DLD1 (cell line): ENCODE measurements at regions not wholly inside any gene's neighbourhood (a gene's known extent, or its start where the extent isn't known, plus 50 kb on each side); places are given as distances from the start of the nearest gene placed in this dataset.

Experiments
- in situ Hi-C: cut with HindIII; loops from 2 replicates; pipeline ENCODE4 v1.10.0; 2017; ENCODE audit warnings: low sequenced_read_pairs

DNA sequence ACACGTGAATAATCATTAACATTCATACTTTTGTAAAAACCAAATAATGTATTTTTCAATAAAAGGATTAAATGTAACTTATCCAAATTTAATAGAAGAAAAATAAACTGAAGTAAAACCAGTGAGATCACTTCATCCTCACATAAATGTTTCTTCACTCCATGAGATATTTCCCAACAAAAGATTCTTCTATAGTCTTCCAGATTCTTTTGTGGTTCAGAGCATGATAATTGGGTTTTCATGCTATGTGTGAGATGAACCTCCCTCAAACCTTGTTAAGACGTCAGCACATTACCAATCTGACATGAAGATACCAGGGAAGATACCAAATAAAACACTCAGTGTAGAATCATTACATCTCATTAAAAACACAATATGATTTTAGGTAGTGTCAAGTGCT lies 62.9 kb upstream of the OXGR1 start:
- in situ Hi-C loops: no loop called here

DNA sequence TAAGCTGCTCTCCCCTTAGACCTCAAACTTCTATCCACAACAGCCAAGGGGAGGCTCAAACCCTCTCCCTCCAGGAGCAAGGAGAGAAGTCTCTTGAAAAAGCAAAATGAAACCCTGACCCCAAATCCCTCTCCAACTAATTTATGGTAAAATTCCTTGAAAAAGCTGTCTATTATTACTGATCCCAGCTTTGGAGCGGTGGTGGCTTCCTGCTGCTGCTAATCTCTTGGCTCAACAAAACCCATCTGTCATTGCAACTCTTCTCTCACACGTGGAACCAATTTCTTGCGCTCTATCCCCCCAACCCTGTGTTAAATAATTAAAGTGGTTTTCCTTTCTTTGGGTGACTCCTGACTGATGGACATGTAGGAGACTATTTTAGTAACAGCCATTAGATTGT lies 64.1 kb upstream of the OXGR1 start:
- in situ Hi-C loops: no loop called here

DNA sequence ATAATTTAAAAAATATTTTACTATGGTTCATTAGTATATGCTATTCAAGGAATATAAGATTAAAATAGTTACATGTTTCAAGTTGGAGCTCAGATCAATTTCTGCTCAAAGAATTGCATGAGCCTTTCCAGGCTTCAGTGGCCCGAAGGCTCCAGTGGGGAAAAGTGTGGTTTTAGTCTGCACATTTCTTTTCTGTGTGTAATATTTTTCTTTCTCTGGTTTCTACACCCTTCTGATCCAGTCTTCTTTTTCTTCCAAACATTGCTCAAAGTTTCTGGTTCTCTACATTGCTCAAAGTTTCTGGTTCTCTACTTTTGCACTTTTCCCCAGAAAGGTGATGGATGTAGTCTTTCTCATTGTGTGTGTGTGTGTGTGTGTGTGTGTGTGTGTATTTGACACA lies 64.7 kb upstream of the OXGR1 start:
- in situ Hi-C loops: no loop called here

DNA sequence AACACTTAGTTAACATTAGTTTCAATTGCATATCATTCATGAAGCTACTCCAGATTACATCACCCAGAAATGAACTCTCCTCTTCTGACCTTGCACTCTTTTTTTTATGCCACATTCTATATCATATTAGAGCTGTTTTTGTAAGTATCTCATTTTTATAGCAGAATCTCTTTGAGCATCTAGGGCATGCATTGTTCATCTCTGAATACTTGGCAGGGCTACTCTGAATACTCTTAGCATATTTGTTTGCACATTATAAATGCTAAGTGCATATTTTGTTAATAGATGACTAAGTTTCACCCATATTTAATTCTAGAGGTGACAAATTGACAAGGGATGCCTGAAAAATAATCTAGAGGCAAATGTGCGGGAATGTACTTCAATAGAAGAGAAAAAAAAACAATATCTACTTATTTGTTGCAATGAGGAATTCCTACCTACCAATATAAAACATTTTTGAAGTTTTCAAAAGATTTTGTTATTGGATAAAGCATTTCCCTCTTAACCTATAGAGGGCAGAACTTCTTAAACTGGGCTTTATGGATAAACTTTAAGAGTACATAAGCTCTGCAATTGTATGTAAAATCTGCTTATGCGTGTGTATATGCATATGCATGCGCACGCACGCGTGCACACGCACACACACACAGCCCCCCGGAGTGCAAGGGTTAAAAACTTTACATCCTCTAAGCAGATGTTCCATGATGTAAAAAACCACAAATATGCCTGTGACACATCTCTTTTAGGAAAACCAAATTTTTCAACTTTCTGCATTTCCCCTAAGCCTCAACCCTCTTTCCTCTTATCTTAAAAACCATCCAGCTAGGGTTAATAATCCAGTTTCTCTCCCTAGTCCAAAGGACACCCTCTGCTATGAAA lies 73.0 kb upstream of the OXGR1 start:
- in situ Hi-C loops: no loop called here

DNA sequence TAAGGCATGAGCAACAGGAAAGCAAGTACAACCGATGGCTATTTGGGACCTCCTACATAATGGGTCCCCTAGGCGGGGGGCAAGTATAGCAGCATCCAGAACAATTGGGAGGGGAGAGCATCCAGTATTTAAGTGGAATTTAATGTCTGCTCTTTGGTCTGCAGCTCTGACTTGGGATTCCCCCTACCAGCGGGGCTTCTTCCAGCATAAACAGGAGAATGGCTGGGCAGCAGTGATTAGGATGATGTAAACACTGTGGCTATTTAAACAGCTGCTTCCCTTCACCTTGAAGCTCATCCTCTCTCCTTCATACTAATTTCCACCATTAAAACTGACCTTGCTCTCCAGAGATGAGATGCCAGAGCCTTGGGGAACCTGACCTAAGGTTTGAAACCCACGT lies 73.9 kb upstream of the OXGR1 start:
- in situ Hi-C loops: no loop called here

DNA sequence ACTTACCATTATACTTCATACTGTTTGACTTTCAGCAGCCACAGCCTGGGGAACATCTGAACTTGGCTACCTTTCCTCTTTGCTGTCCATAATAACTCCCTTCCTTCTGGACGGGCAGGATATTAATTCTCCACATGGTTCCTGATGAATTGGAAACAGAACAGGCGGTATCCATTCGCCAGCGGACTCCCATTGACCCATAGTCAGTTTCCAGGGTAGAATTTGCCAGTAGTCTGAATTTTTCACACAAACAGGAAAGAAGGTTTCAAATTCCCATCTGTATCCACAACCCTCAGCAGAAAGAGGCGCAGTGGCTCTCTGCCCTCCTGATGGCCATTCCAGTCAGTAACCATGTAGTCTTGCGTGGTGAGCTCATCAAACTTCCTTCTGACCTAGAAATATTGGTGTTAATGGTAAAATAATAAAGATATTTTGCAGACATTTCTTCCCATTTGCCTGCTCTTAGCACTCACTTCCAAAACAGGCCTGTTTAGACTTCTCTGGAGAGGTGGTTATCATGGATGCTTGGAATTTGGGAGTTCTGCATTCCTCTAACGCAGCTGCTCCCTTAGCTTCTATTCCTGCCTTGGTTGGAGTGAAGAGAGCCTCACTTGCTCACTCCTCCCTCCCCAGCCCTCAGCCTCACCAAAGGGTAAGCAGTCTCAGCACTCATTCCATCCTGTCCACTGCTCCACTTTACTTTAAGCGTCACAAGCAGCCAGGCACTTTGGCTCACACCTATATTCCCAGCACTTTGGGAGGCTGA lies 75.0 kb upstream of the OXGR1 start:
- in situ Hi-C loops: no loop called here

DNA sequence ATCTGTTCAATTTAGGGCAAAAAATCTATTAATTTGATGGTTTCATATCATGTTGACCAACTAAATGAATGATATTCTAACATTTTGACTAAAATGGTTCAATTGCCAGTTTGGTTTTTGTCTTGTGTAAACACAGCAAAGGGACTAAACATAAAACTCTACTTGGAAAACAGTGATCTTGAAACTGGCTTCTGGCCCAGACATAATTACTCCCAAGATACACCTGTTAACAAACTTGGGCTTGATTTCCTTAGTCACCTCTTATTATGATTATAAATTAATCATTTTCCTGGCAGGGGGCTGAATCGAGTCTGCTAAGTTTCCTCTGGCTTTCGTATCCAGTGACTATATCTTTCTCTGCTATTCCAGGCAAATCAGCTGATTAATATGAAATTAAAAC lies 78.0 kb upstream of the OXGR1 start:
- in situ Hi-C loops: no loop called here

DNA sequence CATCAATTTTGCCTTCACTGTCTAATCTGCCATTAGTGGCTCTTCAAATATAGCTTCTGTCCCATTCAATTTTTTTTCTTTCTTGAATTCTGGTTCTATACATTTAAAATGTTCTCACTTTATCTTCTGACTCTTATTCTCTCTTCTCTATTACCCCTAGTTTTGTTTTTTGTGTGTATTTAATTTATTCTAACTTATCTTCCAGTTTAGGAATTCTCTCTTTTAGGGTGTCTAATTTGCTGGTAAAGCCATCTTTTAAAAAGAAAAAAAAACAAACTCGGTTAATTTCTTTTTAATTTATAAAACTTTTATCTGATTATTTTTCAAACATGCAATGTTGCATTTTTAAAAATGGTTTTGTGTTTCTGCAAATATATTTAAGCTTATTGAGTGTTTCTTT lies 80.3 kb upstream of the OXGR1 start:
- in situ Hi-C loops: no loop called here

DNA sequence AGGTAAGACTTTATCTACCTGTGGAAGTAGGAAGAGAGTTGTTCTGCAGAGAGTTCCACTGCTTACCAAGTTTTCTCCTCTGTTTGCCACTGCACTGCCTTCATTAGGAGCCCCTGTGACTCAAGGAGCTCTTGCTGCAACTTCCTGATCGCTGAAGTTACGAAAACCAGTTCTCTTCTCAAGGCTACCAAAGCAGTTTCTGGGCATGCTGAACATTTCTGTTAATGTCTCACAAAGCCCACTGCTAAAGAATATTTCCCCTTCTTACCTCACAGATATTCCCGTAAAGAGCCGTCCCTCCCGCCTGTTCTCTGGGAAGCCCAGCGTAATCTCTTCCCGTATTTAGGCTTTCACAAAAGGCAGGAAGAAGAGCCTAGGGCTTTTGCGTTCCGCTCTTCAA lies 82.6 kb upstream of the OXGR1 start:
- in situ Hi-C loops: no loop called here

DNA sequence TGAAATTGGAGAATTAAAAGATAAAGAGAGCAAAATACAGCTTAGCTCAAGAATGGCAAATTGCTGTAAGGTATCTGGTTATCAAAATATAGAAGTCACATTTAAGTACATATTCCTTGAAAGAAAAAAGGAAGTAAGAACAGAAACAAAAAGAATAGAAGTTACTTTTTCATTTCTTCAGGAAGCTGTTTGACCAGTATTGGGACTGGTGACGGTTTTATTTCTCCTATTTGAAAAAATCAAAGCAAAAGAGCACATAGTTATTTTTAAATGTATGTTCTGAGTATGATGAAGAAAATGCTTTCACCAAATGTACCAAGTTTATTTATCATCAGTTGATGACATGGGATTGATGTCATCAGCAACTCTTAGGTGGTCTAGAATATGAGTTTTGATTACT lies 83.1 kb upstream of the OXGR1 start:
- in situ Hi-C loops: no loop called here

DNA sequence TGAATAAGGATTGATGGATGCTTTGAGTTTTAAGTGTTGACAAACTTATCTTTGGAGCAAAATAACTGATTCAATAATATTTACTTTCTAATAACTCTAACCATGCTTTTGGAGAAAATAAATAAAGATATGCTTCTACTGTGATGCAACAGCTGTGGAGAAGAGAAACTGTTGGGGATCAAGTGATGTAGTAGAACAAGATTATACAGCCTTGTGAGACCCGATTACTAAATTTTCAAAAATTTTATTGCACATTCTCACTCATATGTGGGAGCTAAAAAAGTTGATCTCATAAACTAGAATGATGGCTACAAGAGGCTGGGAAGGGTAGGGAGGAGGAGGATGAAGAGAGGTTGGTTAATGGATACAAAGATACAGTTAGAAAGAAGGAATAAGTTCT lies 85.5 kb upstream of the OXGR1 start:
- in situ Hi-C loops: no loop called here

DNA sequence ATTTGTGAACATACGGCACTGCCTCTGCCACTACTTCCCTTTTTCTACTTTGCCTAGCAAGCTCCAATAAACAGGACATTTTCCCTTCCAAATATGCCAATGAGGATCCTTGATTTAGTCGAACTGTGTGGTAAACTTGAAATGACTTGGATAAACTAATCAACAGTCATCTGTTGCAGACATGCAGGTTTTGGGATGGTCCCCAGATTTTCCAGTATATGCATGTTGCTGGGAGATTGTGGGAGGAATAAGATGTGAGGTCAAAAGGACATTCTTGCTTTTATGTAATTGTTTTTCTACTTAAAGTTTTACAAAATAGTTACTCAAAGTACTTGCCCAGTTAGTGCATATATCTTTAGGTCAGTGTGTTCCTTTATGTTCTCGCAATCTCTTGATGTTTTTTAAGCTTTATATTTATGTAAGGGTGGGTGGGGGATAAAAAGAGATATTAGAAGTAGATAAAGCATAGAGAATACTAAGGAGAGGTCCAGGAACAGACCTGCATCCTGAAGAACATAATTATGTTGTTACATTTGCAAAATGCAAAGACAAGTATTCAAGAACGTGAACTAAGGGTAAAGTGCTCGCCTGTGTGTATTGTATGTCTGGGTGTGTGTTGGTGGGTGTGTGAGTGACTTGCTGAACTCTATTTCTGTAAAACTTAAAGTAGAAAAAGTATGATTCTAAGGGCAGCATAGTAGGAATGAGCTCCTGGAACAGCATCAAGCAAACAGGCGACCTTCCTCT lies 88.4 kb upstream of the OXGR1 start:
- in situ Hi-C loops: no loop called here

DNA sequence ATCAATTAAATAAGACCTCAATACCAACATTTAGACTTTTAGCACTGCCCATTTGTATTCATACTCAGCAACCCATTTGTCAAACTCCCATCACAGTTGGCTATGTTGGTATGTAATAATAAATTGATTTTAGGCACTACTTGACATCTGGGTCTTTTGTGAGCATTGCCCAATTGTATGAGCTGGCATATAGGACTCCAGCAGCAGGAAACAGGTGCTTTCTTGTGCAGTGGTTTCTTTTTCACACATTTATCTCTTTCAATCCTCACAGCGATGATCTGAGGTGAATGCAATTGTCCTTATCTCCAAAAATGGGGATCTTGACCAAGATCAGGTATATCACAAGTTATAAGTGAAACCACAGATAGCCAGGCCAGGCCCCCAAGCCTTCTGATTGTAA lies 96.9 kb upstream of the OXGR1 start:
- in situ Hi-C loops: no loop called here

DNA sequence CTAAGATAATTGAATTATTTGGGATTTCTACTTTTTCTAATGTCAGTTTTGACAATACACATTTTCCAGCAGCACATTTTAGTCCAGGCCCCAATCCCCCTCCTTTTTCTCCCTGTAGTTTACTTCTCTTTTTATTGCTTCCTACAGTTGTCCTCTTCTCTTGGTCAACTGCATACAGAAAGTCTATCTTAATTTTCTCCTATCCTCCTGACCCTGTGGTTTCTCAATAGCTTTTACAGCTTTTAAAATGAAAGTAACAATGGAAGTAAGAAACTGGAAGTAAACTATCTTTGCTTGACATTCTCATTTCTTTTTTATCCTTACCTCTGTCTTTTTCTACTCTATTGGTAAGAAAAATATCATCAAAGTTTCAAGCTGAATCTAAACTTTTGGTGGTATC lies 106.5 kb upstream of the OXGR1 start:
- in situ Hi-C loops: loop anchor here (10.0 to 25.0 kb wide), 2 partner anchors 114 to 261 kb away; no protein-coding TSS in a partner anchor

DNA sequence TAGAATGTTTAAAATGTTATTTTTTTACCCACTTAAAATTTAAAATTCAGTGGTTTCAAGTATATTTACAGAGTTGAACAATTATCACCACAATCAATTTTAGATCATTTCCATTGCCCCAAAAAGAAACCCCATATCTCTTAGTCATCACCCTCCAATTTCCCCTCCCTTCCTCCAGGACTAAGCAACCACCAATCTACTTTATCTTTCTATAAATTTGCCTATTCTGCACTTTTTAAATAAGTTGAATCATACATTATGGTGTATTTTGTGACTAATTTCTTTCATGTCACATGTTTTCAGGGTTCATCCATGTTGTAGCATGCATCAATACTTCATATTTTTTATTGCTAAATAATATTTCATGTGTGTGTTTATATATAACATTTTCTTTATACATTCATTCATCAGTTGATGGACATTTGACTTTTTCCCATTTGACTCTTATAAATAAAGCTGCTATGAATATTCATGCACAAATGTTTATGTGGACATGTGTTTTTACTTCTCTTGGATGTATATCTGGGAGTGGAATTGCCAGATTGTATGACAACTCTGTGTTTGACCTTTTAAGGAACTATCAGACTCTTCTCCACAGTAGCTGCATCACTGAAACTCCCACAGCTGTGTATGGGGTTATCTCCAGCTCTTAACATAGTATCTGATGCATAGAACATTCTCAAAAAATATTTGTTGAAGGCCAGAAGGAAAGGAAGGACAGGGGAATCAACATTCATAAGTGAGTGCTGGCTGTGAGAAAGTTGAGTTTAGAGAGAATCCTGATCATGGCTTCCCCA lies 107.8 kb upstream of the OXGR1 start:
- in situ Hi-C loops: loop anchor here (10.0 to 25.0 kb wide), 2 partner anchors 113 to 260 kb away; no protein-coding TSS in a partner anchor

DNA sequence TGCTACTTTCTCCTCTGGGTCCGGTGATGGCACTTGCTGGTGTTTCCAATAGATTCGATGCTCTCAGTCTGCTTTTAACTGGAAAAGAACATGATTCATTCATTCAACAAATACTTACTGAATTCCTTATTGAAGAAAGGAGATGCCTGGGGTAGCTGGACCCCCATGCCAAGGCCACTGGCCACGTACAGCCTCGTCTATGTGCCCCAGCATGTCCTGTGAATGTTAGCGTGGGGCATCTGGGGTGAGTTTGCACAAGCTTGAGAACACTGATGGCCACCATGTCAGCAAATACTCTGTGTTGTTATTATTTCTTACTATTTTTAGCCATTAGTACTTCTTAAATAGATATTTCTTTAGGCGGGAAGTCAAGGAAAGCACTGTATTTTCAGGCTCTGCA lies 112.0 kb upstream of the OXGR1 start:
- in situ Hi-C loops: loop anchor here (10.0 to 25.0 kb wide), 2 partner anchors 108 to 256 kb away; no protein-coding TSS in a partner anchor

DNA sequence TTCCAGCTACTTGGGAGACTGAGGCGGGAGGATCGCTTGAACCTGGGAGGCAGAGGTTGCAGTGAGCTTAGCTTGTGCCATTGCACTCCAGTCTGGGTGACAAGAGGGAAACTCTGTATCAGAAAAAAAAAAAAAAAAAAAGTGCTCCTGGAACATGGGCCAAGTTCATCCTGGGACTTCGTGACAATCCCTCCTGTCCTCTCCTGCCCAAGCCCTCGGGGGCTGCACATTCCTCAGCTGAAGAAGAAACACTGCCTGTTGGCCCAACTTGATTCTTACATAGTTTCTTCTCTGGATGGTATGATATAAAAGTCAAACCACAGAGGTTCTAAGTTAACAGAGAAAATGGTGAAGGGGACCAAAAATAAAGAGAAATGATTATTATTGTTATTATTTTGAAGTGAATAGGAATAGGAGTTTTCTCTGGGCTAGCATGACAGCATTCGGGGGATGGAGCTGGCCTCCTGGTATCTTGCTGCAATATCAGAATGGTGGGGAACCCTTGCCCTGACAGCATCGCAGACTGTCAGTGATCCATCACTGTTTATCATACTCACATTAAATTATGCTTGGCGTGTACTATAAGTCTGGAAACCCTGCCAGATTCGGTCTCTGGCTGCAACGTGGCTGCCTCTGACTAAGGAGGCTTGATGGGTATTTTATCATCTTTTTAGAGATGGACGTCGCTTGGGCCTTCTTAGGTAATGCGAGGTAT lies 113.7 kb upstream of the OXGR1 start:
- in situ Hi-C loops: loop anchor here (10.0 to 25.0 kb wide), 2 partner anchors 107 to 254 kb away; no protein-coding TSS in a partner anchor

DNA sequence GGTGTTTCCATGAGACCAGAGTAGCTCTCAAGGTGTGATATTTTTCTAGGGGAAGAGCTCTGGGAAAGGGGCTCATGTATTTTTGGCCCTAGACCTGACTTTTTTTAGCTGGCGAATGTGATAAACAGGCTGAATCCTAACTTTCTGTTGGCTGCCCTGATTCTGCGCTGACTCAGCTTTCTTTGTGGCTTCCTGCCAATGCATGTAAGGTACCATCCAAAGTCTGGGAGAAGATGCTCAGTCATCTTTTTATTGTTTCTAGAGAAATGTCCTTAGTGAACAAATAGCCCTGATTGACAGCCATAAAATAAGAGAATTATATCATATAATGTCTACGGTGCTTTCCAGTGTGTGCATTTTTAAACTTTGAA lies 113.6 kb upstream of the MBNL2 start:
- in situ Hi-C loops: loop anchor here (10.0 to 25.0 kb wide), 2 partner anchors 106 to 254 kb away; no protein-coding TSS in a partner anchor

DNA sequence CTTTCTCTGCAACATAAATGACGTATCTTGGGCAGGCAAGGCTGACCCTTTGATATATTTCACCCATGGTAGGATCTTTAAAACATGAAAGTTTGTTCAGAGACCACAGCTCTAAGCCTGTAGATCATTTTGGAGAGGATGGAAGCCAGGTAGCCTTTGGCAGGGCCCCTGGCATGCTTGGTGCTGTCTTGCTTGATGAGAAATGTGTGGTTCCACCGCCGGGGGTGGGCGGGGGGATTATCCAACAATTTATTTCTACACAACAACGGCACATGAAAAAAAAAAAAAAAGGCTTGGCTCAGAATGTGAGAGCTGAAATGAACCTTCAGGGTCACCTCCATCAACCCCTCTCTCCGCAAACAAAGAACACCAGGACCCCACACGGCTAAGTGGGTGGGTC lies 112.9 kb upstream of the MBNL2 start:
- in situ Hi-C loops: loop anchor here (10.0 to 25.0 kb wide), 2 partner anchors 106 to 253 kb away; no protein-coding TSS in a partner anchor
